ENCODE measurements at regions not wholly inside any gene's neighbourhood (a gene's known extent, or its start where the extent isn't known, plus 50 kb on each side); places are given as distances from the start of the nearest gene placed in this dataset.

DNA sequence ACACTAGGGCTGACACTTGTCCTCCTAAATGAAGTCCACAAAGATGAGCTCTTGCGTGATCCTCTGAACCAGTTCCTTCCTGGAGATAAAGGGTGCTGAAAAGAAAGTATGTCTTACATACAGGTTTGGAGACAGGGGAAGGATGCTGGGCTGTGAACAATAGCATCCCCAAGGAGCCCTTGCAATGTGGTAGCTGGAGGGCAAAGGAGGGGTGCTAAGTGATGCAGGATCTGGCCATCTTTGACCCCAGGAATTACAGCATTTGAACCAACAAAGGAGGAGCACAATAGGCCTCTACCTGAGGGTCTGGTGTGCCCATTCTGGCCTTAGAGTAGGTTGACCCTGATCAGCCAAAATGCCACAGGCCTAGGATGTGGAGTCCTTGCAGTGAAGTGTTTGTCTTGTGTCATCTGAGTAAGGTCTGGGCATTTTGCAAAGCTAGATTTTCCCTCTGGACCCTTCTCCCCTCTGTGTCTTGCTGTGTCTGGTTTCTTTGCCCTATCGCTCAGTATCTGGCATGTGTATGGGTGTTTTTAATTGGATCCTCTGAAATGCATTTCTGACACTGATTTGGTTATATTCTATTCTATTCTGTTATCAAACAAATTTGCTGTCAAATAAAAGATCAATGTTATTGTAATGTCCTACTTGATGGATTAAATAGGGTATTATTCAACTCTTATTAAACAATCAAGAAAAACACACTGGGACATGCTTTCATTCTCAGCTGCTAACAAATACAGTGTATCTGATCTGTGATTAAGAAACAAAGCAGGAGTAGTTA lies 364.8 kb upstream of the MEIS1 start:
- POLR2A ChIA-PET, result no interaction called here
- CTCF ChIA-PET, result interaction anchor here (1.8 kb wide), 1 partner anchor 10 kb away, joined by 5 read pairs; no protein-coding TSS in a partner anchor
- DNase-seq (ENCODE audit: extremely low spot score), result no peak
- TF ChIP-seq, protein P1, sequence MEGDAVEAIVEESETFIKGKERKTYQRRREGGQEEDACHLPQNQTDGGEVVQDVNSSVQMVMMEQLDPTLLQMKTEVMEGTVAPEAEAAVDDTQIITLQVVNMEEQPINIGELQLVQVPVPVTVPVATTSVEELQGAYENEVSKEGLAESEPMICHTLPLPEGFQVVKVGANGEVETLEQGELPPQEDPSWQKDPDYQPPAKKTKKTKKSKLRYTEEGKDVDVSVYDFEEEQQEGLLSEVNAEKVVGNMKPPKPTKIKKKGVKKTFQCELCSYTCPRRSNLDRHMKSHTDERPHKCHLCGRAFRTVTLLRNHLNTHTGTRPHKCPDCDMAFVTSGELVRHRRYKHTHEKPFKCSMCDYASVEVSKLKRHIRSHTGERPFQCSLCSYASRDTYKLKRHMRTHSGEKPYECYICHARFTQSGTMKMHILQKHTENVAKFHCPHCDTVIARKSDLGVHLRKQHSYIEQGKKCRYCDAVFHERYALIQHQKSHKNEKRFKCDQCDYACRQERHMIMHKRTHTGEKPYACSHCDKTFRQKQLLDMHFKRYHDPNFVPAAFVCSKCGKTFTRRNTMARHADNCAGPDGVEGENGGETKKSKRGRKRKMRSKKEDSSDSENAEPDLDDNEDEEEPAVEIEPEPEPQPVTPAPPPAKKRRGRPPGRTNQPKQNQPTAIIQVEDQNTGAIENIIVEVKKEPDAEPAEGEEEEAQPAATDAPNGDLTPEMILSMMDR (IDR thresholded peaks at IDR 0.05; ENCODE audit: control extremely low read depth, extremely low read depth, low read depth, missing control alignments), result no peak

- TF ChIP-seq, protein P1 (IDR thresholded peaks at IDR 0.05; ENCODE audit: control extremely low read depth, extremely low read depth, low read depth, missing control alignments), result no peak
- no peak for DNase-seq (ENCODE audit: extremely low spot score)
- ChIA-PET POLR2A (no interaction called here), CTCF (interaction anchor here (1.3 kb wide), 1 partner anchor 16 kb away, joined by 3 read pairs; no protein-coding TSS in a partner anchor)
Measured at GRCh38 chr2:66066032-66066431, 368.9 kb upstream of the MEIS1 start.

GRCh38 chr2:66059332-66059731 lies 375.6 kb upstream of the MEIS1 start:
- ChIA-PET CTCF (interaction anchor here (1.0 kb wide), 1 partner anchor 12 kb away, joined by 3 read pairs; no protein-coding TSS in a partner anchor), POLR2A (no interaction called here)
- TF ChIP-seq, protein P1 (IDR thresholded peaks at IDR 0.05; ENCODE audit: control extremely low read depth, extremely low read depth, low read depth, missing control alignments), result no peak
- no peak for DNase-seq (ENCODE audit: extremely low spot score)

GRCh38 chr2:66058675-66059074 lies 376.2 kb upstream of the MEIS1 start:
- no peak for DNase-seq (ENCODE audit: extremely low spot score)
- TF ChIP-seq, protein P1 (IDR thresholded peaks at IDR 0.05; ENCODE audit: control extremely low read depth, extremely low read depth, low read depth, missing control alignments), result no peak
- ChIA-PET POLR2A (no interaction called here), CTCF (interaction anchor here (1.0 kb wide), 1 partner anchor 12 kb away, joined by 3 read pairs; no protein-coding TSS in a partner anchor)

- no peak for DNase-seq (ENCODE audit: extremely low spot score)
- ChIA-PET CTCF (no interaction called here), POLR2A (no interaction called here)
- TF ChIP-seq, protein P1 (IDR thresholded peaks at IDR 0.05; ENCODE audit: control extremely low read depth, extremely low read depth, low read depth, missing control alignments), result no peak
Measured at GRCh38 chr2:66057844-66058243, 377.1 kb upstream of the MEIS1 start.

GRCh38 chr2:66050392-66050791 lies 384.5 kb upstream of the MEIS1 start:
- CTCF ChIA-PET, result interaction anchor here (1.4 to 1.7 kb wide), 2 partner anchors 16 to 49 kb away, joined by 3 read pairs; no protein-coding TSS in a partner anchor
- POLR2A ChIA-PET, result no interaction called here
- TF ChIP-seq, protein P1 (IDR thresholded peaks at IDR 0.05; ENCODE audit: control extremely low read depth, extremely low read depth, low read depth, missing control alignments), result no peak
- no peak for DNase-seq (ENCODE audit: extremely low spot score)

Data from GM10248 (cell line).